ENCODE measurements at regions not wholly inside any gene's neighbourhood (a gene's known extent, or its start where the extent isn't known, plus 50 kb on each side); places are given as distances from the start of the nearest gene placed in this dataset.

DNA sequence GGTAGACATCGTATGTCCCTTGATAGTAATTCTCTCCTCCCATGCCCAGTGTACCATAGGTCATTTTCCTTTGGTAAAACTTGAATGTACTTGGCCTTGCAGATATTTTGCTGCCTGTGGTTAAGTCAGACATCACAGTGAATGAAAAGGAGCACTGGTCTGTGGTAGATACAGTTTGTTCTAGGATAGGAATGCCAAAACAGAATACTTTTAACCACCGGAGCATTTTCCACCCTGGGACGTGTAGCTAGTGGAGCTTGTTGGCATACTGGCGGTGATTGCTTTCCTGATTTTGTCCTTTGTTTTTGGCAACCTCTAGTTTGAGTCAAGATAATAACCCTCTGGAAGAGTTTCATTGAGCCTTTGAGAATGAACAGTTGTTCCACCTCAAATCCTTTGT lies 92.0 kb upstream of the BMPER start:
- no peak for DNase-seq (ENCODE audit: low read depth in 2 of 2)

GRCh38 chr7:33814400-33814799 lies 90.9 kb upstream of the BMPER start:
- DNase-seq (ENCODE audit: low read depth in 2 of 2), result no peak

GRCh38 chr7:33814936-33815335 lies 90.4 kb upstream of the BMPER start:
- DNase-seq (ENCODE audit: low read depth in 2 of 2), result no peak

GRCh38 chr7:33815336-33815735 lies 90.0 kb upstream of the BMPER start:
- no peak for DNase-seq (ENCODE audit: low read depth in 2 of 2)

DNA sequence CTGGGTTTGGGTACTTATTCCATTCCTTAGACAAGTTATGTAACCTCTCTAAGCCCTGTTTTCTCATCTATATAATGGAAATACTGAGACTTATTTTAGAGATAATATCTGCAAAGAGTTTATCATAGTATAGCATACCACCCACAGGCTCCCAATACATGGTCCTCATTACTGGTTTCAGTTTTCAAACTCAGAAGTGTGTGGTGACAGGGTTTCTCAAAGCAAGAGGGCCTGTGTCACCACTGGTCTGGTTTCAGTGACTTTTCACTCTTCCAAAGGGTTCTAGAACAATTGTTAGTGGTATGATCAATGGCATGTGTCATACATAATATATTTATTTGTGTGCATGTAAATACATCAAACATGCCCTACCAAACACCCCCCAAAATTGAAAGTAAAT lies 89.2 kb upstream of the BMPER start:
- DNase-seq (ENCODE audit: low read depth in 2 of 2), result no peak

DNA sequence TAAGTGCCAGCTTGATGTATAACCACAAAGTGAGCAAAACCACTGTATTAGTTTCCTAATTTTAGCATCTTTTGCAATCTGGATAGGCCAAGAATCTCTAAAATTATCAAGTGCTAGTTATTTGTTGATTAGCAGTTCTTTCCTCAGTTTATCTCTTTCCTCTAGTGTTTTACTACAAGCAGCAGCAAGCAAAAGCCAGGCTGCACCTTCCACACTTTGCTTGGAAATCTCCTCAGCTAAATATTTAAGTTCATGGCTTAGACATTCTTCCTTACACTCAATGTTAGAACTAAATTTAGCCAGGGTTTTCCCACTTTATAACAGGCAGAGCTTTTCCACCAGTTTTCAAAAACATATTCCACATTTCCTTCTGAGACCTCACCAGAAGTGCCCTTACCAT lies 85.7 kb upstream of the BMPER start:
- DNase-seq (ENCODE audit: low read depth in 2 of 2), result no peak

DNA sequence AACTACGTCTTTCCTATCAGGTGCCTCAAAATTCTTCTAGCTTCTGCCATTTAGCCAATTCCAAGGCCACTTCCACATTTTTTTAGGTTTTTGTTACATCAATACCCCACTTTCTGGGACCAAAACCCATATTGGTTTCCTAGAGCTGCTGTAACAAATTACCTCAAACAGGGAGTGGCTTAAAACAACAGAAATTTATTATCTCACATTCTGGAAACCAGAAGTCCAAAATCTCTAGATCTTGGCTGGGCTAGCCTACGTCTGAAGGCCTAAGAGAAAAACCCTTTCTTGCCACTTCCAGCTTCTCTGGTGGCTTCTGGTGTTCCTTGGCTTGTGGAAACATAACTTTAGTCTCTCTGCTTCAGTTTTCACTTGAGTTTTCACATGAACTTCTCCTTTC lies 85.1 kb upstream of the BMPER start:
- no peak for DNase-seq (ENCODE audit: low read depth in 2 of 2)

- DNase-seq (ENCODE audit: low read depth in 2 of 2), result no peak
These were observed 83.4 kb upstream of the BMPER start for GRCh38 chr7:33821970-33822369.

GRCh38 chr7:33823913-33824312 lies 81.4 kb upstream of the BMPER start:
- DNase-seq (ENCODE audit: low read depth in 2 of 2), result no peak

DNA sequence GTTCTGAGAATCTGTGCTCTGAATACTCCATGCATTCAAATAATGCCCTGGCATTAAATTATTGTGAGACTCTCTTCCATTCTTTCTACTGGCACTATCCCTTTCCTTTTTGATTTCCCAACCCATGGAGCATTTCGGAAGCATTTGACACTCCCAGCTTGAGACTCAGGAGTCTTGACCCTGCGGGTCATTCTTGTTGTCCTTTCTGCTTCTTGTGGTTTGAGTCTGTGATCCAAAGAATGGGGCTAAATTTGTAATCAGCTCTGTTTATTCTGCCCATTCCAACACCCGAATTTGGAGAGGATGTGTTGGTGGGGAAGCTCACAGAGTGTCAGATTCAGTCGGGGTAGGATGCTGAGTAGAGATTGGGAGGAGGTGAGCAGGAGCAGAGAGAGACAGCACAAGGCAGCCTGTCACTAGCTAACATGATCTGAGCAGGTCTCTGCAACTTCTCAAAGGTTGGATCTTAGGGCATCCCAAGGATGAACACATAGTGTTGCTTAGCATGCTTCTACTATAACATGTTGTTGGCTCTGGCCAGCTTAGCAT lies 80.4 kb upstream of the BMPER start:
- no peak for DNase-seq (ENCODE audit: low read depth in 2 of 2)

GRCh38 chr7:33825644-33826043 lies 79.7 kb upstream of the BMPER start:
- DNase-seq (ENCODE audit: low read depth in 2 of 2), result no peak

DNA sequence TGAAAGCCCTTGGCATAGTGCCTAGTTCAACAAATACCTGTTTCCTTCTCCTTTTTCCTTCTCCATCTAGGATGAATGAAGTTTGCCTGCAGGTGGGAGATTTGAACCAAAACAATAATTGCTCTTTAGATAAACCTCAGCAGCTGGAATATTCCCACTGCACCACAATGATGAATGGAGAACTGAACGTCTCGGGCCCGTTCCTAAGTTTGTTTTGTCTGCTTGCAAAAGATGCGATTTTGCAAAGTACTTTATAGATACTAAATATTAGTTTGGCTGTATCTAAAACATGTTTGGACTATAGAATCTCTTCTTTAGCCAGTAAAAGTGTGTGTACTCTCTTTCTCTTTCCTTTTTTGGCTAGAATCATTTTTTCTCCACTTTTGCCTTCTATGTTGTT lies 75.8 kb upstream of the BMPER start:
- DNase-seq (ENCODE audit: low read depth in 2 of 2), result no peak

GRCh38 chr7:33831389-33832141 lies 73.8 kb upstream of the BMPER start:
- no peak for DNase-seq (ENCODE audit: low read depth in 2 of 2)

DNA sequence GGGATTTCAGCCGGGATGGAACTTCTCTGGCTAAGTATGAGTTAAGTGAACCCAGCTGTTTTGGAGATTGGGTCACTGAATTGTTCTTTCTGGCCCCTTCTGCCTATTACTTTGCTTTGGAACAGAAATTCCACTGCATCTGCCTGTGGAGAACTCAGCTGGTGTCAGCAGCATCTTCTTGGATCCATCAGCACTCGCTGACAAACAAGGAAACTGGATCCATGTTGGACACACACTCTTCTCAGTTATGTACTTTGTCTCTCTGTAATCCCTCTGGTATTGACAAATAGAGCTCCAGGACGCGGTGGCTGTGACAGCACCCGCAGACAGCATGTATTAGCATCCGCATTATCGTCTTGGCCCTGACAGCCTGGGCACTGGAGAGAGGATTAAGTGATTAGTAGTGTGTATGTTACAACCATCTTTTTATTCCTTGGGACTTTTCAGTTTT lies 73.0 kb upstream of the BMPER start:
- DNase-seq (ENCODE audit: low read depth in 2 of 2), result no peak

- no peak for DNase-seq (ENCODE audit: low read depth in 2 of 2)
These were observed 68.5 kb upstream of the BMPER start for GRCh38 chr7:33836797-33837355.

- no peak for DNase-seq (ENCODE audit: low read depth in 2 of 2)
These were observed 67.9 kb upstream of the BMPER start for GRCh38 chr7:33837356-33837851.

DNA sequence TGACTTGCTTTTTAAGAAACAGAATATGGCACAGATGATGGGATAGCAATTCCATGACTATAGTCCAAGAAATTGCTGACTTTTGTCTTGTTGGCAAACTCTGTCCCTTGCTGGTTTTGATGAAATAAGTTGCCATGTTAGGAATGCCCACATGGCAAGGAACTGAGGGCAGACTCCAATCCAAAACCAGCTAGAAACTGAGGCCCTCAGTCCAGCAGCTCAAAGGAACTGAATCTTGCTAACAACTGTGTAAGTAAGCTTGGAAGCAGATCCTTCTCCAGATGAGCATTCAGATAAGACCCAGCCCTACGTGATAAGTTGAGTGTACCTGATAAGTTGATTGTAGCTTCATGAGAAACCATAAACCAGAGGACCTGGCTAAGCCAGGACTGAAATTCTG lies 64.3 kb upstream of the BMPER start:
- DNase-seq (ENCODE audit: low read depth in 2 of 2), result no peak

DNA sequence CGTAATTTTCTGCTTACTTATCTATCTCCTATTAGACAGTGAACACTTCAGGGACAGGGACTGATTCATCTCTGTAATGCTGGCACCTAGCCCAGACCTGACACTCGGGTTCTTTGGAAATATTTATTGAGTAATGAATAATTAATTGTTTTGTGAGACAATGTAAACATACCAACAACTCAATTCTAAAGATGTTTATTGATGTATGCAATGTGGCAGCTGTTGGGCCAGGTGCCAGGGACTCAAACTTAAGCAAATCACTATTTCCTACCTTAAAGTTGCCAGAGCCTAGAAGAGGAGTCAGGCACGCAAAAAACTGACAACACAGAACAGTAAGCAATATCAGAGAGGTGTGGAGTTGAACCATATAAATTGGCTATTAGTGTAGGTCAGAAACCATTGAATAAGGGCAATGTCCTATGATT lies 63.6 kb upstream of the BMPER start:
- no peak for DNase-seq (ENCODE audit: low read depth in 2 of 2)

DNA sequence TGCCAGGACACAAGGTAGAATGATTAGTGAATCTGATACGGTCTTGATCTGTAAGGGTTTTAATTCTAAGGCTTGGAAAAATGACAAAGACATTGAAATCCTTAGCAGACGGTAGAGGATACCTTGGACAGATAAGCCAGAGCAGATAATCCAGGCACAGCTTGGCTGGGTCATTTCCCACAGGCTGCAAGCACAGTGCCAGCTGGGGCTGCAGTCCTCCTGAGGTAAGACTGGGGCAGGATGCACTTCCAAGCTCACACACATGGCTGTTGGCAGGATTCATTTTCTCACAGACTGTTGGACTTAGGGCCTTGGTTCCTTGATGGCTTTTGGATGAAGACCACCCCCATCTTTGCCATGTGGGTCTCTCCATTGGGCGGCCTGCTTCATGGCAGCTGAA lies 63.2 kb upstream of the BMPER start:
- no peak for DNase-seq (ENCODE audit: low read depth in 2 of 2)

- DNase-seq (ENCODE audit: low read depth in 2 of 2), result no peak
These were observed 59.3 kb upstream of the BMPER start for GRCh38 chr7:33845991-33846509.

GRCh38 chr7:33849004-33849403 lies 56.3 kb upstream of the BMPER start:
- no peak for DNase-seq (ENCODE audit: low read depth in 2 of 2)

DNA sequence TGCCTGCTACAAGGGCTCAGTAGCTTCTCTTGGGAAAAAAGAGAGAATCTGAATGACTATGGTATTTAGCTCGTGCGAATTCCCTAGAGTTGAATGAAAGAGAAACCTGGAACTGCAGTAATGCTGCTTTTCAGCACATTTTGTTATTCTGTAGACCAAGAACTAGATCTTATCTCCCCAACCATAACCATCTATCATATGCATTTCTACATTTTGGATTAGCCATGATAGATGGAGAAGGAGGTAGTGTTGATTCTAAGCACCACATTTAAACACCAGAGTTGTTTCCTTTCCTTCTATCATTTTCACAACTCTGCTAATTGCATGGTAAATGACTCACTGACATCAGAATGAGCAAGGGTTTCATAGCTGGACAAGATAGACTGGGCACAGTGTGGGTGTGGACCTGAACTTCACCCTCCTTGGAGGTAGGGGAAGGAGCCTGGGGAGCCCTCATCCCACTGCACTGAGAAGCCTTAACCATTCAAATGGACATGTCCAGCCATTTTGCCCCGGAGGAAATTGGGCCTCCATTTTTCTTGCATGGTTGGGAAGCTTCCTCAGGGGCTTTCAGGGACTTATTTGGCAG lies 55.3 kb upstream of the BMPER start:
- no peak for DNase-seq (ENCODE audit: low read depth in 2 of 2)

DNA sequence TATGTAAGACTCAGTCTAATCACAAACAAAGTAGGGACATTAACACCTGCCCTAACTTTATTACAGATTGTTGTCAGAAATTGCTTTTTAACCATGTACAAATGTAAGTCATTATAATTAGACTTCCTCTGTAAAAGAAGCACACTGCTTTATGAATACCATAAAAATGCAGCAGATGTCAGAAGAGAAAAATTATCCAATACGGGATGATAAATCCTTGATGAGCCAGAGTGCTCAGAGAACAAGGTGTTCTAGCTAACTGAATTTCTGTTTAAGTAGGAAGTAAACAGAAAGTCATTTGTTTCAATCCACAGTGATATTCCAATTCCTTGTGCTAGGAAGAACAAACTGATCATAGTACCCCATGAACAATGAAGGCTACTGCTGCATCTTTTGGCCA lies 54.6 kb upstream of the BMPER start:
- DNase-seq (ENCODE audit: low read depth in 2 of 2), result no peak

All from stimulated activated CD8-positive, alpha-beta memory T cell treated with anti-CD3 and anti-CD28 coated beads, Interleukin-7, amount 100 ng/mL, for 4 hours (primary cell).